PC-3 (cell line): ENCODE measurements at regions not wholly inside any gene's neighbourhood (a gene's known extent, or its start where the extent isn't known, plus 50 kb on each side); places are given as distances from the start of the nearest gene placed in this dataset.

Source experiments
- ATAC-seq: fragments of 200-7000 bp; cut with Tn5 transposase; 2 replicates; pipeline ENCODE4 v1.9.1; 2020; ENCODE audit warnings: mild to moderate bottlenecking, moderate library complexity
- BruUV-seq: library from RNA; stranded (reverse); fragments of 400-500 nt; replicated peaks from 2 replicates; lab custom pipeline; 2021; lab: Mats Ljungman, UMichigan
- CTCF ChIA-PET: fragments of 300-600 bp; sonication (Branson Sonifier 250); formaldehyde crosslinking; loops from one replicate; lab custom pipeline; 2022; ENCODE audit warnings: antibody characterized with exemption; lab: Charles Lee
- POLR2A ChIA-PET: fragments of 300-600 bp; sonication (Branson Sonifier 250); formaldehyde crosslinking; loops from one replicate; lab custom pipeline; 2022; ENCODE audit warnings: antibody characterized with exemption; ENCODE audit not compliant: unreplicated experiment; lab: Charles Lee
- DNase-seq: peaks from one replicate; pipeline ENCODE4 v3.0.0-alpha.2; 2015
- H2AFZ ChIP-seq: fragments of 300-600 bp; sonication (generic); 2 replicates; pipeline ENCODE4 v1.6.0; 2016; ENCODE audit warnings: antibody characterized with exemption, low read length
- H3F3A ChIP-seq: fragments of 300-600 bp; sonication (generic); one replicate; pipeline ENCODE4 v1.6.0; 2017; ENCODE audit warnings: antibody characterized with exemption, low read length, control low read depth, mild to moderate bottlenecking; ENCODE audit not compliant: unreplicated experiment
- H3K27ac ChIP-seq: fragments of 300-600 bp; sonication (generic); 2 replicates; pipeline ENCODE4 v1.5.1; 2016; ENCODE audit warnings: mild to moderate bottlenecking, low read length
- H3K27me3 ChIP-seq: fragments of 300-600 bp; sonication (generic); 2 replicates; pipeline ENCODE4 v1.6.1; 2016; ENCODE audit warnings: low read length, mixed read lengths
- H3K36me3 ChIP-seq: fragments of 300-600 bp; sonication (generic); 2 replicates; pipeline ENCODE4 v1.6.1; 2016; ENCODE audit warnings: low read depth, mixed run types, low read length, mixed read lengths
- H3K4me1 ChIP-seq: fragments of 300-600 bp; sonication (generic); 2 replicates; pipeline ENCODE4 v1.5.1; 2016; ENCODE audit warnings: low read length; ENCODE audit not compliant: insufficient read depth
- H3K4me2 ChIP-seq: fragments of 300-600 bp; sonication (generic); 2 replicates; pipeline ENCODE4 v1.6.0; 2016; ENCODE audit warnings: low read length
- H3K4me3 ChIP-seq: fragments of 300-600 bp; sonication (generic); 2 replicates; pipeline ENCODE4 v1.5.1; 2016; ENCODE audit warnings: mild to moderate bottlenecking, low read length, mixed read lengths
- H3K79me2 ChIP-seq: fragments of 300-600 bp; sonication (generic); 2 replicates; pipeline ENCODE4 v1.6.1; 2017; ENCODE audit warnings: low read length, mixed read lengths
- H3K9ac ChIP-seq: fragments of 300-600 bp; sonication (generic); 2 replicates; pipeline ENCODE4 v1.6.0; 2016; ENCODE audit warnings: mild to moderate bottlenecking, low read length
- H3K9me2 ChIP-seq: fragments of 300-600 bp; sonication (generic); replicated peaks from 2 replicates; pipeline ENCODE4 v1.6.1; 2016; ENCODE audit warnings: mixed run types, low read length, mixed read lengths
- H3K9me3 ChIP-seq: fragments of 300-600 bp; sonication (generic); 2 replicates; pipeline ENCODE4 v1.6.1; 2016; ENCODE audit warnings: low read length, mixed read lengths
- H4K20me1 ChIP-seq: fragments of 300-600 bp; sonication (generic); 2 replicates; pipeline ENCODE4 v1.6.1; 2016; ENCODE audit warnings: low read length, mixed read lengths
- CTCF ChIP-seq: fragments of 300-600 bp; sonication (generic); conservative IDR thresholded peaks from 2 replicates; pipeline ENCODE4 v1.5.1; 2017; ENCODE audit warnings: antibody characterized with exemption, low read depth, mild to moderate bottlenecking, low read length
- EZH2 ChIP-seq: fragments of 300-600 bp; sonication (generic); IDR thresholded peaks from one replicate; pipeline ENCODE4 v1.6.1; 2017; ENCODE audit warnings: antibody characterized with exemption, mild to moderate bottlenecking, low read length; ENCODE audit not compliant: unreplicated experiment
- EZH2phosphoT487 ChIP-seq: fragments of 300-600 bp; sonication (generic); IDR thresholded peaks from 2 replicates; pipeline ENCODE4 v1.6.1; 2018; ENCODE audit warnings: mild to moderate bottlenecking, antibody characterized with exemption, low read length, borderline replicate concordance
- intact Hi-C: fragments of 100-400 bp; cut with micrococcal nuclease; formaldehyde crosslinking; loops from 2 replicates; pipeline ENCODE4 v1.9.0; 2023

DNA sequence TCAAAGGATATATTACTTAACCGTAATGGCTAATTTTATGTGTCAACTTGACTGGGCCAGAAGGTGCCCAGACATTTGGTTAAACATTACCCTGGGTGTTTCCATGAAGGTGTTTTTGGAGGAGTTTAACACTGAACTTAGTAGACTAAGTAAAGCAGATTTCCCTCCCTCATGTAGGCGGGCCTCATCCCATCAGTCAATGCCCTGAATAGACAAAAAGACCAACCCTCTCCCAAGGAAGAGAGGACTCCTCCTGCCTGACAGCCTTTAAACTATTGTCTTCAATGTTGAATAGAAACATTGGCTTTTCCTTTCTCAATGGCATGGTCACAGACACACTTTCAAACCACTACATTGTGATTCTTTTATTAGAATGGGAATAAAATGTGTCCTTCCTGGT lies 121.9 kb downstream of the SETD4 start:
- TF ChIP-seq EZH2phosphoT487 (no peak), CTCF (no peak), EZH2 (no peak)
- H3K9ac ChIP-seq: no peak overlapping the region
- BruUV-seq: no TSS peak
- H3F3A ChIP-seq: no peaks in the 10 kb centered on the region
- H3K4me3 ChIP-seq: no peak overlapping the region
- H3K27me3 ChIP-seq: no peaks in the 10 kb centered on the region
- ATAC-seq: no peak
- H3K27ac ChIP-seq: no peak overlapping the region
- H3K9me3 ChIP-seq: no peaks in the 10 kb centered on the region
- no peak for DNase-seq
- peaks cover 10% of the 10 kb centered on the region for H3K4me1 ChIP-seq
- H3K4me2 ChIP-seq: no peak overlapping the region
- H3K79me2 ChIP-seq: no peaks in the 10 kb centered on the region
- H3K9me2 ChIP-seq: no peaks in the 10 kb centered on the region
- CTCF ChIA-PET: no interaction called here
- intact Hi-C loops: loop anchor here (10.0 kb wide), 2 partner anchors 1054 to 1194 kb away; no protein-coding TSS in a partner anchor
- POLR2A ChIA-PET: no interaction called here
- H4K20me1 ChIP-seq: no peaks in the 10 kb centered on the region
- H3K36me3 ChIP-seq: no peaks in the 10 kb centered on the region
- H2AFZ ChIP-seq: no peak overlapping the region

DNA sequence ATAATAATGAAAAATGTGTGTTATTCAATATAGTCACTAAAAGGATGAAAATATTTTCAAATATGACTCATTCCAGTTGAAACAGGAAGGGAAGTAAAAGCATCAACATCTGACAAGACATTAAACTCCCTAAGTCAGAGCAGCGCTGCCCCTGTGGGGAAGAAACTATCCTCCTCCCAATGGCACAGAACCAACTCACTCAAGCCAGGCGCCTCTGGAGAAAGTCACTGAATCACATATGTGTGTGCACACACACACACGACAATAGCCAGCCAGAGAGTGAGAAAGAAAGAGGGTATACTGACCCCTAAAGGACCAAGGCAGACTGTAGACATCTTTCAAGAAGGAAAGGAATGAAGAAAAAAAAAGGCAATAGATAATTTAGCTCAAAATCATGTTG lies 126.9 kb downstream of the SETD4 start:
- Histone ChIP-seq H3K36me3 (no peaks in the 10 kb centered on the region), H3K9ac (no peak overlapping the region), H3K79me2 (no peaks in the 10 kb centered on the region), H3K4me3 (no peak overlapping the region), H3F3A (peaks cover 9% of the 10 kb centered on the region), H2AFZ (no peak overlapping the region), H3K9me2 (no peaks in the 10 kb centered on the region), H3K4me1 (peaks cover 29% of the 10 kb centered on the region), H3K27ac (0 out of 2 replicates have a peak overlapping the region, but pooled peaks have one; percentile 64), H4K20me1 (no peaks in the 10 kb centered on the region), H3K27me3 (no peaks in the 10 kb centered on the region), H3K9me3 (no peaks in the 10 kb centered on the region), H3K4me2 (peak overlapping the region; percentile 67)
- no TSS peak for BruUV-seq
- intact Hi-C loops: loop anchor here (5.0 to 10.0 kb wide), 3 partner anchors 46 to 1189 kb away; no protein-coding TSS in a partner anchor
- POLR2A ChIA-PET: interaction anchor here (0.5 kb wide), 1 partner anchor 1088 kb away, joined by 4 read pairs; no protein-coding TSS in a partner anchor
- ATAC-seq: peak; percentile 77
- TF ChIP-seq CTCF: peak; percentile 64
- TF ChIP-seq EZH2: no peak
- CTCF ChIA-PET: interaction anchor here (0.6 to 0.7 kb wide), 4 partner anchors 33 to 1138 kb away, joined by 3 to 4 read pairs (median 3); no protein-coding TSS in a partner anchor
- DNase-seq: peak; percentile 86

- CTCF ChIA-PET: interaction anchor here (0.5 to 0.7 kb wide), 2 partner anchors 89 to 187 kb away, joined by 3 to 6 read pairs; no protein-coding TSS in a partner anchor
- Histone ChIP-seq H3K27me3 (no peaks in the 10 kb centered on the region), H3K4me2 (peak overlapping the region; percentile 67), H3K4me3 (peak overlapping the region; percentile 29; the same call in 1 of the 2 replicates), H3K9me3 (no peaks in the 10 kb centered on the region), H3F3A (peaks cover 9% of the 10 kb centered on the region), H3K36me3 (no peaks in the 10 kb centered on the region), H4K20me1 (no peaks in the 10 kb centered on the region), H3K9me2 (no peaks in the 10 kb centered on the region), H3K27ac (peak overlapping the region; percentile 64), H3K4me1 (peaks cover 25% of the 10 kb centered on the region), H2AFZ (peak overlapping the region; percentile 40), H3K79me2 (no peaks in the 10 kb centered on the region), H3K9ac (no peak overlapping the region)
- TF ChIP-seq EZH2phosphoT487 (no peak), EZH2 (no peak), CTCF (no peak)
- POLR2A ChIA-PET: interaction anchor here (0.5 kb wide), 1 partner anchor 318 kb away, joined by 3 read pairs; no protein-coding TSS in a partner anchor
- DNase-seq (peak; percentile 90), ATAC-seq (peak; percentile 85)
- no TSS peak for BruUV-seq
- intact Hi-C loops: loop anchor here (5.0 to 10.0 kb wide), 3 partner anchors 45 to 1188 kb away; no protein-coding TSS in a partner anchor
These were observed 128.0 kb downstream of the SETD4 start for GRCh38 chr21:35932232-35932911.
